Astrocyte of the cerebellum (primary cell): ENCODE measurements at regions not wholly inside any gene's neighbourhood (a gene's known extent, or its start where the extent isn't known, plus 50 kb on each side); places are given as distances from the start of the nearest gene placed in this dataset.
"Not testable (repeated sequence)": the region's sequence is repeated elsewhere in the genome, so short reads cannot be mapped to it uniquely, and the experiment has no call there.

Source experiments
- DNase-seq: peaks from one replicate; pipeline ENCODE4 v3.0.0-alpha.2; 2011; ENCODE audit warnings: low read depth
- H3K4me3 ChIP-seq: 2 replicates; pipeline ENCODE4 v1.5.1; 2011; ENCODE audit warnings: mild to moderate bottlenecking, low read depth, low read length, moderate library complexity
- CTCF ChIP-seq: IDR thresholded peaks from 2 replicates; pipeline ENCODE4 v1.5.1; 2012; ENCODE audit warnings: low read length, low read depth, moderate library complexity, mild to moderate bottlenecking; ENCODE audit errors: missing control alignments
- in situ Hi-C: cut with HindIII; loops from 2 replicates; pipeline ENCODE4 v1.10.0; 2017; ENCODE audit warnings: low sequenced_read_pairs

- DNase-seq = no peak
- in situ Hi-C loops = no loop called here
- no peak overlapping the region for H3K4me3 ChIP-seq
- TF ChIP-seq CTCF = no peak
Measured at GRCh38 chr3:190959077-190959476, 96.6 kb upstream of the GMNC start.

GRCh38 chr3:190941694-190942260 lies 79.3 kb upstream of the GMNC start:
- no peak for DNase-seq
- no peak for TF ChIP-seq CTCF
- no peak overlapping the region for H3K4me3 ChIP-seq
- in situ Hi-C loops = no loop called here

GRCh38 chr3:190934616-190935015 lies 72.1 kb upstream of the GMNC start:
- DNase-seq, H3K4me3 ChIP-seq, in situ Hi-C loops: not testable (repeated sequence)

- no peak for TF ChIP-seq CTCF
- DNase-seq = no peak
- in situ Hi-C loops = no loop called here
- H3K4me3 ChIP-seq = no peak overlapping the region
Measured at GRCh38 chr3:190926619-190927018, 64.1 kb upstream of the GMNC start.

- H3K4me3 ChIP-seq = no peak overlapping the region
- in situ Hi-C loops = no loop called here
- TF ChIP-seq CTCF = no peak
- DNase-seq = no peak
Measured at GRCh38 chr3:190912736-190913135, 50.2 kb upstream of the GMNC start.
